Erythroblast (primary cell): ENCODE measurements at regions not wholly inside any gene's neighbourhood (a gene's known extent, or its start where the extent isn't known, plus 50 kb on each side); places are given as distances from the start of the nearest gene placed in this dataset.
A peak's percentile ranks its signal among the peaks of the same experiment; 100 is the strongest.

Experiments
- DNase-seq, 2 experiments: peaks; one replicate each; lab custom pipeline; 2025; lab: John Stamatoyannopoulos, UW
- GATA1 ChIP-seq: IDR thresholded peaks from 2 replicates; pipeline ENCODE4 v1.6.1; 2011; ENCODE audit warnings: low read depth, mild to moderate bottlenecking, control low read depth, low read length, moderate library complexity
- POLR2A ChIP-seq: IDR thresholded peaks from 2 replicates; pipeline ENCODE4 v1.6.1; 2011; ENCODE audit warnings: mild to moderate bottlenecking, low read length

DNA sequence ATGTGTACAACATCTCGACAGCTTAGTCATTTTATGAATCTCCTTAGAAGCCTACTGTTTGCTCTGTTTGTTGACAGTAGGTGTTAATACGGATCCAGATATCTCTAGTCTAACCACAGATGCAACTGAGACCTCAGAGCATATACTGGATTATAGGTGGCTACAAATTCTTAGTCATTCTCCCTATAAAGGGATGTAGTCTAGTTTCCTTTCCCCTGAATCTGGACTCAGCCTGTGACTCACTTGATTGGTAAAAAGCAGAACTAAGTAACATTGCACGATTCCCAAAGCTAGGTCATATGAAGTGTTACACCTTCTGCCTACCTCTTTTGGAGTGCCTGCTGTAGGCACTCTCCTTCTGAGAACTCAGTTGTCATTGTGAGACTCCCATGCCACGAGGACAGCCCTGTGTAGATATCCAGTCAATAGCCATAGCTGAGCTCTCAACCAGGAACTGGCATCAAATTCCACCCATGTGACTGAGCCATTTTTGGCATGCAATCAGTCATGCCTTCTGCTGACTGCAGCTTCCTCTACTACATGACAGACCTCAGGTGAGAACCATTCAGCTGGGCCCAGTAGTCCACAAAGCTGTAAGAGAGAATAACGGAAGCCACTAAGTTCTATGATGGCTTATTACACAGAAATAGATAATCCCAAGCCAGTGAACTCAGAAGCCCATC is 135.9 kb upstream of the CHRM3 start:
- TF ChIP-seq POLR2A: no peak
- TF ChIP-seq GATA1: no peak
- peak in 1 of 2 experiments; percentile 3 for DNase-seq

DNA sequence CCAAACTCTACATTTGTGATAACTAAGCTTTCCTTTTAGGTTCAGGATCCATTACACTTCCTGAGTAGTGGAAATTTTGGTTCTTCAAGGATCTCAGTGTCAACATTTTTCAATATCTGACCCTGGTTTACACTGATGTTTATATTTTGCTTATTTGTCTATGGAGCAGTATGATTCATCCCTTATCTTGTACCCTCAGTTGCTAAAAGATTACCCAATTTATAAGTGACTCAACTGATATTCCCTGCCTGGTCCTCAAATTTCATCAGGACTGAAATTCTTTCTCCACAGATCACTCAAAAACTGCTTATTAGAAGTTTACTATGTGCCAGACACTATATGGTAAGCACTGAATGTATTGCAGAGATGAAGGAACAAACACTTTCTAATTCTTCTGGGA is 139.1 kb upstream of the CHRM3 start:
- DNase-seq: peak in 1 of 2 experiments; percentile 28
- TF ChIP-seq GATA1: no peak
- TF ChIP-seq POLR2A: no peak

DNA sequence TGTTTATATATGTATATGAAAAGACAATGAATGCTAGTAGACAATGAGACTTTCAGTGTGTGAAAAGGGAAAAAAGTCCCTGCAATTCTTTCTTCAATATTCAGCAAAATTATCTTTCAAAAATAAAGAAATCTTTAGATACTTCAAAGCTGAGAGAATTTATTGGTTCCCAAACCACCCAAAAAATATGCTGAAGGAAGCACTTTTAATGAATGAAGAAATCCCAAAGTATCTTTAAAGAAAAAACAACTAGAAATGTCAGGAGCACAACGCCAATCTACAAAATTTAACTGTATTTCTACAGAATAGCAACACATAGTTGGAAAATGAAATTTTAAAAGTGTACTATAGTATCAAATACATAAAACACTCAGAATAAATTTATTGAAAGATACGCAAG is 142.3 kb upstream of the CHRM3 start:
- TF ChIP-seq POLR2A (no peak), GATA1 (no peak)
- DNase-seq: no peak

DNA sequence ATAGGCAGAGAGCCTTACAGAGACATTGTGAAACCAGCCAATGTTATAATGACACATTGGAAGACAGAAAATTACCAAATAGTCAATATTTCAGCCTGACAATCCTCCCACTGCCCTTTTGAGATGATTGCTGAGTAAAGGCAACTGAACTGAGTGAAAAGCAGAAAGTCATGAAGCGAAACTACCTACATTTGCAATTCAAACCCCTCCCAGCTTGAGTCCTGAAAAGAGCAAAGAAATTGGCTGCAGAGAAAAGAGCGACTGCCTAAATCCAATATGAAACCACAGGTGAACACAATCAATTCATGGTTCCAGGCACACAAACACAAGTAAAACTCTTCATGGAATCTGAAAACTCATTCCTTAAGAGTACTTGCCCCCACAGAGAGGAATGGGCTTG is 143.4 kb upstream of the CHRM3 start:
- TF ChIP-seq POLR2A: no peak
- TF ChIP-seq GATA1: no peak
- DNase-seq: no peak

DNA sequence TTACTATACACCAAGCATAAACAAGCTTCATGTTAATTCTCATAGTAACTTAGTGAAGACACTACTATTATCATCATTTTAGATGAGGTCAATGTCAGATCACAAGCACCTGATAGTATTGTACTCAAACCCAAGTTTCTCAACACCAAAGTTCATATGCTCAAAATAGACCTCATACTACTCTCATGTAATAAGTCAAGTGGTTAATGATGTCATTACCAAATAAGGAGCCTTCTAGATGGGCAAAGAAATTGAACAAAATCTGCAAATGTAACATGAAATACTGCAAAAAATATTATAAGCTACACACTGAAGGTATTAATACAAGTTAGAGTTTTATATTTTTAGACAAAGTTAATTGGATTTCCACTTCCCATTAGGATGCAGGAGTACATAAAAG is 144.0 kb upstream of the CHRM3 start:
- no peak for TF ChIP-seq POLR2A
- TF ChIP-seq GATA1: no peak
- no peak for DNase-seq

DNA sequence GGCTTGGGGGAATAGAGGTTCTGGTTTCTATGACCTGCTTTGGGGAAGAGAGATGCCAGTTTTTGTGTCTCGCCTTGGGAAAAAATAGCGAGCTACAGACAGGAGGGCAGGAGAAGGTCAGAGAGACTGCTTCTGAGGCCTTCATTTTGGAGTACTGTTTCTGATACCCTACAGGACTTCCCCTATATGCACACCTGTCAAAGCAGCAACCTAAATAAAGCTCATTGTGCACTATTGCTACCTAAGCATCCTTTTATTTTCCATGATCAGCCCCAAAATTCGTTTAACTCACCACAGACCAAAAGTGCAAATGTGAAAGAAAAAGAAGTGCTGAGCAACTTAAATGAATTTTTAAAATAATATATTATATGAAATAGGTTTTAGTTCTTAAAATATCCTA is 145.6 kb upstream of the CHRM3 start:
- no peak for DNase-seq
- TF ChIP-seq POLR2A (no peak), GATA1 (no peak)

DNA sequence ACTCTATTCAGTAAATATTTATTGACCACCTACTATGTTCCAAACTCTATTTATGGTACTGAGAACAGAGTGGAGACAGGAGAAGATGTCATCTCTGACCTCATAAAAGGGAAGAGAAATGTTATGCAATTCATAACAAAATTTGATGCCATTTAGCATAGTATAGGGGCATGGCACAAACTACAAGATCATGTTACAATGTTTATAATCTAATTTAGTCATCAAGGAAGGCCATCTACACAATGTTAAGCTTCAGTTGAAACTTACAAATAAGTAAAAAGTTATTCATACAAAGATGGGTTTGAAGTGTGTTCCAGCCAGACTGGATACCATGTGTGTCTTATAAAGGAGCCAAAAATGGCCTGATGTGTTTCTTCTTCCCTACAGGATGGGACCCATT is 146.8 kb upstream of the CHRM3 start:
- no peak for DNase-seq
- TF ChIP-seq GATA1: no peak
- TF ChIP-seq POLR2A: no peak

DNA sequence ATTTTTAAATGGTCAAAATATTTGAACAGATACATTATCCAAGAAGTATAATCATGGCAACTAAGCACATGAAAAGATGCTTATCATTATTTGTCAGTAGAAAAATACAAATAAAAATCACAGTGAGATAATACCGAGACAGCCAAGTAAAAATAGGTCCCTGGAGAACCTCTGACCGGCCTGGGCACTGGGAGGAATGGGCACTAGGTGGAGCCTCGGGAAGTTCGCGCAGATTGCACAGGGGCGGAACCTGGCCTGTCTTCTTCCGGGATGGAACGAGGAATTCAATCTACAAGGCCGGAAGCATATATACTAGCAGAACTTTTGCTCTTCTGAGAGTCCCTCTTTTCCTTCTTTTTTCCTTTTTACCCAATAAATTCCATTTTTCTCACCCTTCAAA is 148.5 kb upstream of the CHRM3 start:
- DNase-seq: no peak
- no peak for TF ChIP-seq POLR2A
- no peak for TF ChIP-seq GATA1

DNA sequence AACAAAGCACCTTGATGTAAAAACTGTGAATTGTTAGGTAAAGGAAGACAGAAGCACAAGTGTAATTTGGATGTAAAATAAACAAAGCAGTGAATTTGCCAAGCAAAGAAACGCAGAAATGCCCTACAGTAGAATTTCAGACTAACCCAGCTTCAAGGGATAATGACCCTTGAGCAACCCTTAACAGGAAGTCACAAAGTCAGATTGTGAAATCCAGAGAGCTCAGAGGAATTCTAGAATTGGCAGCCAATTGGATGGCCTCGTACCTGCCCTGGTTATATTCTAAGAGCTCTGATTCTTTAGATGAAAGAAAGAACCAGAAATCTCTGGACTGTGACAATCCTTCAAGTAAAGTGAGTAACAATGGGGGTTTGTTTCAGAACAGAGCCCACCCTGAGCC is 152.7 kb upstream of the CHRM3 start:
- DNase-seq: no peak
- TF ChIP-seq GATA1 (no peak), POLR2A (no peak)

DNA sequence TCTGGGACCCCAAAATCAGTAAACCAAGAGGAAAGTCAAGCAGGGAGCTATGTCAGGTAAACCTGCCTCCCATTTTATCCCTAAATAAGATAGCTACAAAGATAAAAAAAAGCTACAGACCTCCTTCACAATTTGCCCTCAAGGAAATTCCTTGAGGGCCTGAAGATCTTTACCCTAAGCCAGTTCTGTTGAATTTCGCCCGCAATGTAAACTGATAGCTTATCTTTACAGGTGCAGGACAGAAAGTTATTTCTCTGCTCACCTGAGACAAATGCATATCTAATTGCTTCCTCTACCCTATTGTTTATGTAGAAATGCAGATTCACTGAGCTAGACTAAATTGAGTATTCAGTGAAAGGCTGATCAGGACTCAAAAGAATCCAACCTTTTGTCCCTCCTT is 153.4 kb upstream of the CHRM3 start:
- no peak for TF ChIP-seq POLR2A
- TF ChIP-seq GATA1: no peak
- DNase-seq: no peak

DNA sequence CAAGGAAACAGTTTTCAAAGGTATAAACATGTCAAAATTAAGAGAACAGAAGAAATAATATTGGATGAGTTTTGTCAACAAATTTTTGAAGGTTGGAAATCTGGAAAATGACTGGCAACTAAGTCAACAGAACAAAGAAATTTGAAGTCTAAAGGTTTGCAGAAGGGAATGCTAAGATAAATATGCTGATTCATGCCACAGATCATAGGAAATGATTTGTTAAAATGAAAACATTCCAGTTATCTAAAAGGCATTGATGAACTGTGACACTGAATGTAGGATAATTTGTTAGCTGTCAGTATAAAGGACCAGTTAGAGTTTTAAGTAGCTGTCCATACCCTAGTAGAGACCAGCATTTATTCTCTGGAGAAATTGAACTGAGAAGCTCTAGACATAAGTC is 157.9 kb upstream of the CHRM3 start:
- no peak for TF ChIP-seq POLR2A
- TF ChIP-seq GATA1: no peak
- no peak for DNase-seq

DNA sequence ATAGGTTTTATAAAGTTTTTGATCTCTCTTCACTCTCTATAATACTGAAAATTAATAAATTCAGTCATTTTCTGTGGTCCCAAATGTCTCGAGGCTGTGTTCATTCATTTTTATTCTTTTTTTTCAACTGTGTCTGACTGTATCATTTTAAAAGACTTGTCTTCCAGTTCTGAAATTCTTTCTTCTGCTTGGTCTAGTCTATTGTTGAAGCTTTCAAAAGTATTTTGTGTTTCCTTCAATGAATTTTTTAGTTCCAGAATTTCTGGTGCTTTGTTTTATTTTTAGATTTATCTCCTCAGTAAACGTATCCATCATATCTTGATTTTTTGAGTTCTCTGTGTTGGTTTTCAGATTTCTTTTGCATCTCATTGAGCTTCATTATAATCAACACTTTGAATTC is 161.0 kb upstream of the CHRM3 start:
- TF ChIP-seq GATA1 (no peak), POLR2A (no peak)
- DNase-seq: no peak

DNA sequence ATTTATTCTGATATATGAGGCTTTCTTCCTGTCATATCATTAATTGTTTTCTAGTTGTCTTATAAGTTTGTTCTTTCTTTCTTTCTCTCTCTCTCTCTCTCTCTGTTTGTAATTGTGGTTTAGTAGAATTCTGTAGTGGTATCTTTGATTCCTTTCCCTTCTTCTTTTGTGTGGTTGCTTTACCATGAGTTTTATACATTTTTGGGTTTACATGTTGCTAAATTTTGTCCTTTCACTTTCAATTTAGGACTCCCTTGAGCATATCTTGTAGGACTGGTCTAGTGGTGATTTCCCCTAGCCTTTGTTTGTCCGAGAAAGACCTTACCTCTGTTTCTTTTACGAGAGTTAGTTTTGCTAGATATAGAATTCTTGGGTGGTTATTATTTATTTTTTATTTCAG is 162.3 kb upstream of the CHRM3 start:
- DNase-seq: no peak
- TF ChIP-seq POLR2A (no peak), GATA1 (no peak)

DNA sequence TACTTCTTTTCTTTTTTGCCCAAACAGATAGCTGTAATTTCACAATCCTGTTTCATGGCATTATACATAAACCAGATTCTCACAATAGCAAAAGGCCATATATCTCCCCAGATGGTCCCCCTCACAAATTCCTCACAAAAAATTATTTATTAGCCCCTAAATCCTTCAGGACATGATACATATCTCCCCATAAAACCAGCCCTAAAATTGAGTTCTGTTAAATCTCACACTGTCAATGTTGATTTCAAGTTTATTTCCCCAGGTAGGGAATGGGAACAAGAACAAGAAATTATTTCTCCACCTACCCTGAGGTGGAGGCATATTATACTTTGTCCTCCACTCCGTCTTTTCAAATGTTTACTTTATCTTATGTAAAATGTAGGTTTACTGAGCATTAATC is 163.4 kb upstream of the CHRM3 start:
- DNase-seq: no peak
- no peak for TF ChIP-seq POLR2A
- no peak for TF ChIP-seq GATA1

DNA sequence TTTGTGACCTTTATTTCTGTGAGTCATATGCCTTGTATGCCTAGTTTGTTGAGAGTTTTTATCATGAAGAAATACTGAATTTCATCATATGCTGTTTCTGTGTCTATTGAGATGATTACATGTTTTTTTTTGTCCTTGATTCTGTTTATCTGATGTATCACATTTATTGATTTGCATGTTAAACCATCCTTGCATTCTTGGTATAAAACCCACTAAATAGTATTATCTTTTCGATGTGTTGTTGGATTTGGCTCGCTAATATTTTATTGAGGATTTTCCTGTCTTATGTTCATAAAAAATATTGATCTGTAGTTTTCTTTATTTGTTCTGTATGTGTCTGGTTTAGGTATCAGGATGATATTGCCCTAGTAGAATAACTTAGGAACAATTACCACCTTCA is 164.7 kb upstream of the CHRM3 start:
- DNase-seq: no peak

More for the DNA sequence above, 164.7 kb upstream of the CHRM3 start:
- TF ChIP-seq GATA1 (no peak), POLR2A (no peak)
